Ovary (tissue), 3 donors: ENCODE measurements at regions not wholly inside any gene's neighbourhood (a gene's known extent, or its start where the extent isn't known, plus 50 kb on each side); places are given as distances from the start of the nearest gene placed in this dataset.

Experiments
- CTCF ChIP-seq, 3 donors: fragments of 450-650 bp in 2 of 3; fragments of 200-600 bp in 1 of 3; IDR thresholded peaks; one replicate each; pipeline versions ENCODE4 v1.5.1 to v1.8.0; 2016 to 2022; ENCODE audit warnings: antibody characterized with exemption in 3 of 3, mild to moderate bottlenecking in 1 of 3
- EP300 ChIP-seq: sonication (generic); formaldehyde crosslinking; IDR thresholded peaks from one replicate; pipeline ENCODE4 v1.6.1; 2017; ENCODE audit warnings: antibody characterized with exemption
- POLR2A ChIP-seq: fragments of 450-650 bp; IDR thresholded peaks from one replicate; pipeline ENCODE4 v1.6.1; 2017; ENCODE audit warnings: antibody characterized with exemption, mild to moderate bottlenecking, moderate library complexity
- donor health status: DM: no; HTN: no; CAD: no.

GRCh38 chr12:68468036-68468435 lies 135.9 kb upstream of the MDM1 start:
- TF ChIP-seq POLR2A (no peak), CTCF (IDR thresholded peaks at IDR 0.05) (no peak), EP300 (no peak)
